Hepatocyte (in vitro differentiated cells): ENCODE measurements at regions not wholly inside any gene's neighbourhood (a gene's known extent, or its start where the extent isn't known, plus 50 kb on each side); places are given as distances from the start of the nearest gene placed in this dataset.

Experiments
- DNase-seq: peaks from one replicate; pipeline ENCODE4 v3.0.0-alpha.2; 2016; ENCODE audit warnings: low spot score
- H2AFZ ChIP-seq: fragments of 200-600 bp; sonication (generic); 2 replicates; pipeline ENCODE4 v1.6.0; 2016; ENCODE audit warnings: antibody characterized with exemption, mild to moderate bottlenecking
- H3K27ac ChIP-seq: fragments of 200-600 bp; sonication (generic); 2 replicates; pipeline ENCODE4 v1.5.1; 2016; ENCODE audit warnings: mild to moderate bottlenecking
- H3K27me3 ChIP-seq: fragments of 200-600 bp; sonication (generic); 2 replicates; pipeline ENCODE4 v1.6.1; 2016
- H3K36me3 ChIP-seq: fragments of 200-600 bp; sonication (generic); replicated peaks from 2 replicates; pipeline ENCODE4 v1.5.1; 2016; ENCODE audit warnings: low read depth; ENCODE audit not compliant: insufficient read depth
- H3K4me1 ChIP-seq: fragments of 200-600 bp; sonication (generic); 2 replicates; pipeline ENCODE4 v1.5.1; 2016; ENCODE audit warnings: mild to moderate bottlenecking, moderate library complexity; ENCODE audit not compliant: insufficient read depth
- H3K4me2 ChIP-seq: fragments of 200-600 bp; sonication (generic); 2 replicates; pipeline ENCODE4 v1.6.0; 2016
- H3K4me3 ChIP-seq: fragments of 200-600 bp; sonication (generic); 2 replicates; pipeline ENCODE4 v1.5.1; 2016; ENCODE audit warnings: mild to moderate bottlenecking
- H3K79me2 ChIP-seq: fragments of 200-600 bp; sonication (generic); 2 replicates; pipeline ENCODE4 v1.6.0; 2017; ENCODE audit warnings: mild to moderate bottlenecking
- H3K9me2 ChIP-seq: fragments of 200-600 bp; sonication (generic); replicated peaks from 2 replicates; pipeline ENCODE4 v1.6.0; 2017; ENCODE audit warnings: mild to moderate bottlenecking; ENCODE audit not compliant: insufficient read depth
- H3K9me3 ChIP-seq: fragments of 200-600 bp; sonication (generic); 2 replicates; pipeline ENCODE4 v1.5.1; 2016; ENCODE audit warnings: low read depth, mild to moderate bottlenecking
- H4K20me1 ChIP-seq: fragments of 200-600 bp; sonication (generic); 2 replicates; pipeline ENCODE4 v1.6.0; 2016; ENCODE audit warnings: mild to moderate bottlenecking; ENCODE audit not compliant: insufficient read depth, poor library complexity, severe bottlenecking
- EZH2 ChIP-seq: fragments of 200-600 bp; sonication (generic); IDR thresholded peaks from 2 replicates; pipeline ENCODE4 v1.6.1; 2016; ENCODE audit warnings: antibody characterized with exemption, mild to moderate bottlenecking, borderline replicate concordance
- EZH2phosphoT487 ChIP-seq: fragments of 200-600 bp; sonication (generic); IDR thresholded peaks from one replicate; pipeline ENCODE4 v1.6.1; 2018; ENCODE audit warnings: antibody characterized with exemption, mild to moderate bottlenecking, low read depth, moderate library complexity; ENCODE audit not compliant: unreplicated experiment, severe bottlenecking
- WGBS: methylation state at CpG from one replicate; pipeline ENCODE4 v1.1.6; 2016; ENCODE audit warnings: low lambda C conversion rate; ENCODE audit errors: missing lambda C conversion rate; 5-methylcytosine and 5-hydroxymethylcytosine counted together
- TF ChIP-seq, protein P1 (sequence below): fragments of 200-600 bp; sonication (generic); IDR thresholded peaks from 2 replicates; pipeline ENCODE4 v1.5.1; 2016; ENCODE audit warnings: antibody characterized with exemption, mild to moderate bottlenecking; ENCODE audit not compliant: poor library complexity

DNA sequence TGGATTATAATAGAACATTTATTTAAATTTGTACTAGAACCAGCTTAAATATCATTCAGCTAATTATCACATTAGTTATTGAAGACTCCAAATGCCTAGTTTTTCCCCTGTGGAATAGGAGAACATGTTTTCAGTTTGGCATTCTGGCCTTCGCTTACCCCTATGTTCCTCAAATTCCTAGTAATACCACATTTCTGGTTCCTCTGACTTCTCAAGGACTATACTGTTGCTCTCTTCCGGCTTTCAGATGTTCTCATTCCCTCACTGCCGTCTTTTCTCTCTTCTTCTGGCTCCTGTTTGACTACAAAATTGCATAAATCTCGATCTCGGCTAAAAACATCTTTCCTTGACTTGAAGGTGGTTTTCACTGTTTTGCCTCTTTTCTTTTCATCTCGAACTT, 71.8 kb upstream of the KHDRBS2 start:
- Histone ChIP-seq H3K9me3 (no peaks in the 10 kb centered on the region), H2AFZ (no peak overlapping the region), H3K27me3 (no peaks in the 10 kb centered on the region), H3K36me3 (no peaks in the 10 kb centered on the region), H3K27ac (no peak overlapping the region), H3K4me3 (no peak overlapping the region), H3K9me2 (no peaks in the 10 kb centered on the region), H4K20me1 (no peaks in the 10 kb centered on the region), H3K4me2 (no peak overlapping the region), H3K79me2 (no peaks in the 10 kb centered on the region), H3K4me1 (no peaks in the 10 kb centered on the region)
- TF ChIP-seq EZH2 = no peak
- no peak for TF ChIP-seq EZH2phosphoT487
- TF ChIP-seq, protein P1, sequence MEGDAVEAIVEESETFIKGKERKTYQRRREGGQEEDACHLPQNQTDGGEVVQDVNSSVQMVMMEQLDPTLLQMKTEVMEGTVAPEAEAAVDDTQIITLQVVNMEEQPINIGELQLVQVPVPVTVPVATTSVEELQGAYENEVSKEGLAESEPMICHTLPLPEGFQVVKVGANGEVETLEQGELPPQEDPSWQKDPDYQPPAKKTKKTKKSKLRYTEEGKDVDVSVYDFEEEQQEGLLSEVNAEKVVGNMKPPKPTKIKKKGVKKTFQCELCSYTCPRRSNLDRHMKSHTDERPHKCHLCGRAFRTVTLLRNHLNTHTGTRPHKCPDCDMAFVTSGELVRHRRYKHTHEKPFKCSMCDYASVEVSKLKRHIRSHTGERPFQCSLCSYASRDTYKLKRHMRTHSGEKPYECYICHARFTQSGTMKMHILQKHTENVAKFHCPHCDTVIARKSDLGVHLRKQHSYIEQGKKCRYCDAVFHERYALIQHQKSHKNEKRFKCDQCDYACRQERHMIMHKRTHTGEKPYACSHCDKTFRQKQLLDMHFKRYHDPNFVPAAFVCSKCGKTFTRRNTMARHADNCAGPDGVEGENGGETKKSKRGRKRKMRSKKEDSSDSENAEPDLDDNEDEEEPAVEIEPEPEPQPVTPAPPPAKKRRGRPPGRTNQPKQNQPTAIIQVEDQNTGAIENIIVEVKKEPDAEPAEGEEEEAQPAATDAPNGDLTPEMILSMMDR = no peak
- WGBS = 79% methylated on average over 6 of the region's 6 CpGs
- no peak for DNase-seq

DNA sequence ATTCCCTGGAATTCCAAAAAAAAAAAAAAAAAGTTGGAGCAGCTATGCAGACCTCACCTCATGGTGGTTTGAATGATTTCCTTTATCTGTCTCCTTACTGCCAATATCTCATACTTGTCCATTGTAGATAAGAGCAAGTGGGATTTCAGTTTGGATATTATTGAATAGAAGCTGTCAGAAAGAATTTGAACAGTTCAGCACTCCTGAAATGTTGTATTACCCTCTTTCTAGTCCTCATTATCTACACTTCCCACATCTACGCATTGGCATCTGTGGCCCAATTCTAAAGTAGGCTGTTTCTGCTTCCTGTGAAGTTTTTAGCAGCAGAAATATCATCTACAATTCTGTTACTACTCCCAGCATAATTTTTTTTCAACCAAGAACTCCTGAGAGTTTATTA, 68.2 kb upstream of the KHDRBS2 start:
- no peak for DNase-seq
- H3K36me3 ChIP-seq = no peaks in the 10 kb centered on the region
- no peak overlapping the region for H3K4me3 ChIP-seq
- WGBS = 89% methylated on average over 1 of the region's 1 CpG
- no peaks in the 10 kb centered on the region for H4K20me1 ChIP-seq
- no peaks in the 10 kb centered on the region for H3K79me2 ChIP-seq
- TF ChIP-seq, protein P1 = no peak
- no peak for TF ChIP-seq EZH2
- no peak for TF ChIP-seq EZH2phosphoT487
- H3K9me3 ChIP-seq = no peaks in the 10 kb centered on the region
- H3K4me1 ChIP-seq = no peaks in the 10 kb centered on the region
- no peaks in the 10 kb centered on the region for H3K9me2 ChIP-seq
- no peaks in the 10 kb centered on the region for H3K27me3 ChIP-seq
- no peak overlapping the region for H3K27ac ChIP-seq
- no peak overlapping the region for H2AFZ ChIP-seq
- no peak overlapping the region for H3K4me2 ChIP-seq

DNA sequence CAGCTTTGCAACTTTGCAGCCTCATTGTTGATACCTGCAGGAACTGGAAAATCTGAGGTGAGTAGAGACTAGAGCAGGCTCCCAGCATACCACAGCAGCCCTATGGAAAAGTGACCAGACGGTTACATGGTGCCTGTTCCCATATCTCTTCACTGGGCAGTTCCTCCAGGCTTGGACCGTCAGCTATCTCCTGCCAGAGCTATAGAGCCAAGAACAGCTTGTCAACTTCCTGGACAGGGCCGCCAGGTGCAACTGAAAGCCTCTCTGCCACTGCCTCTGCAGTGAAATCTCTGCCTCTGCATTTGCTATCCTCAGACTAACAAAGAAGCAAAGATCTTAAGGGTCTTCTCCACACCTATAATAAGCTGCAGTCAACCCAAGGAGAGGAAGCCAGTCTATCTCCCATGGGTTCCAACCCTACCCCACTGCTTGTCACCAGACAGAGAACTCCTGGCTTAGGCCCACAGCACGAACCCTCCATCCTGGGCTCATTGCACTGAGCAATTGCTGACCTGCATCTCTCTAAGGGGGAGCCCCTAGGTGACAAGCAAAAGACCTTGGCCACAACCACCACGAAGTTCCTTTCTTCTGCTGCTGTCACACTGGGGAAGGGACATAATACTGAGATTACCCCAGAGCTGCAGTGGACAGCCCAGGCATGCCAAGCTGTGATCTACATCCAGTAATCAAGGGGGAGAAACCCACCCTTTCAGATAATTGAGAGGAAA, 60.1 kb upstream of the KHDRBS2 start:
- no peak for DNase-seq
- no peak overlapping the region for H3K27ac ChIP-seq
- no peaks in the 10 kb centered on the region for H3K9me3 ChIP-seq
- no peaks in the 10 kb centered on the region for H3K36me3 ChIP-seq
- H4K20me1 ChIP-seq = no peaks in the 10 kb centered on the region
- no peaks in the 10 kb centered on the region for H3K27me3 ChIP-seq
- H2AFZ ChIP-seq = no peak overlapping the region
- no peaks in the 10 kb centered on the region for H3K4me1 ChIP-seq
- no peak overlapping the region for H3K4me2 ChIP-seq
- TF ChIP-seq EZH2phosphoT487 (no peak), EZH2 (no peak)
- TF ChIP-seq, protein P1 = no peak
- H3K79me2 ChIP-seq = no peaks in the 10 kb centered on the region
- no peaks in the 10 kb centered on the region for H3K9me2 ChIP-seq
- H3K4me3 ChIP-seq = no peak overlapping the region
- 83% methylated on average over 5 of the region's 5 CpGs for WGBS
